GM12878 (cell line): ENCODE measurements at regions not wholly inside any gene's neighbourhood (a gene's known extent, or its start where the extent isn't known, plus 50 kb on each side); places are given as distances from the start of the nearest gene placed in this dataset.

ENCODE experiments used
- ATAC-seq: fragments of 200-7000 bp; cut with Tn5 transposase; 3 replicates; pipeline ENCODE4 v1.9.1; 2020; ENCODE audit warnings: mild to moderate bottlenecking, moderate library complexity
- BruUV-seq: library from RNA; stranded (reverse); fragments of 400-500 nt; replicated peaks from 2 replicates; lab custom pipeline; 2021; lab: Mats Ljungman, UMichigan
- CTCF ChIA-PET: fragments of 300-600 bp; sonication (Branson Sonifier 250); formaldehyde crosslinking; extraction: SDS; loops from one replicate; lab custom pipeline; 2021; ENCODE audit warnings: inconsistent platforms; lab: Yijun Ruan, JAX
- POLR2A ChIA-PET: fragments of 350-600 bp; formaldehyde crosslinking; extraction: SDS; loops from one replicate; lab custom pipeline; 2021; ENCODE audit warnings: inconsistent platforms; lab: Charles Lee
- RAD21 ChIA-PET: fragments of 300-600 bp; sonication (Branson Sonifier 250); formaldehyde crosslinking; loops from one replicate; lab custom pipeline; 2023; ENCODE audit warnings: antibody characterized with exemption; ENCODE audit not compliant: unreplicated experiment; lab: Charles Lee
- SMC1A ChIA-PET: fragments of 300-600 bp; sonication (Branson Sonifier 250); formaldehyde crosslinking; loops from one replicate; lab custom pipeline; 2023; ENCODE audit not compliant: unreplicated experiment, uncharacterized antibody; lab: Charles Lee
- DNase-seq: peaks from one replicate; pipeline ENCODE4 v3.0.0-alpha.2; 2011; ENCODE audit warnings: low read depth, low spot score
- FAIRE-seq: peaks from 3 replicates; lab custom pipeline; 2011; peaks lifted over from hg19 to GRCh38; lab: Jason Lieb, UNC
- H2AFZ ChIP-seq: 2 replicates; pipeline ENCODE4 v1.6.0; 2011; ENCODE audit warnings: low read depth, low read length, control low read depth; ENCODE audit not compliant: control insufficient read depth
- H3K27ac ChIP-seq: 2 replicates; pipeline ENCODE4 v1.5.1; 2011; ENCODE audit warnings: control low read depth; ENCODE audit not compliant: control insufficient read depth, insufficient read depth
- H3K27me3 ChIP-seq, 2 experiments: replicated peaks in 1 of 2; 2 replicates each; pipeline versions ENCODE4 v1.6.0 to v1.6.1; 2011; ENCODE audit warnings: low read length in 1 of 2; ENCODE audit not compliant: control insufficient read depth in 2 of 2, insufficient read depth in 2 of 2
- H3K36me3 ChIP-seq, 2 experiments: 2 replicates each; pipeline ENCODE4 v1.5.1; 2011; ENCODE audit warnings: low read length in 1 of 2; ENCODE audit not compliant: control insufficient read depth in 2 of 2, insufficient read depth in 2 of 2
- H3K4me1 ChIP-seq: 2 replicates; pipeline ENCODE4 v1.6.1; 2011; ENCODE audit warnings: mild to moderate bottlenecking, low read length, moderate library complexity, mixed read lengths; ENCODE audit not compliant: control insufficient read depth, insufficient read depth
- H3K4me2 ChIP-seq: 2 replicates; pipeline ENCODE4 v1.6.0; 2011; ENCODE audit warnings: control low read depth; ENCODE audit not compliant: control insufficient read depth, insufficient read depth
- H3K4me3 ChIP-seq: fragments of 200-600 bp; sonication (generic); 2 replicates; pipeline ENCODE4 v1.5.1; 2016
- H3K79me2 ChIP-seq: 2 replicates; pipeline ENCODE4 v1.6.0; 2011; ENCODE audit warnings: low read length; ENCODE audit not compliant: control insufficient read depth, insufficient read depth
- H3K9ac ChIP-seq: 2 replicates; pipeline ENCODE4 v1.8.0; 2011; ENCODE audit warnings: low read length, control low read depth, mixed read lengths; ENCODE audit not compliant: control insufficient read depth, insufficient read depth
- H3K9me3 ChIP-seq: replicated peaks from 3 replicates; pipeline ENCODE4 v1.5.1; 2011; ENCODE audit warnings: mild to moderate bottlenecking, low read length; ENCODE audit not compliant: control insufficient read depth, insufficient read depth
- H4K20me1 ChIP-seq: 2 replicates; pipeline ENCODE4 v1.6.0; 2011; ENCODE audit not compliant: control insufficient read depth, insufficient read depth
- FOXM1 ChIP-seq: IDR thresholded peaks from 2 replicates; pipeline ENCODE4 v1.6.1; 2012; ENCODE audit warnings: low read depth, mild to moderate bottlenecking, inconsistent platforms, low read length, moderate library complexity
- JUNB ChIP-seq: IDR thresholded peaks from 2 replicates; pipeline ENCODE4 v1.6.1; 2016; ENCODE audit warnings: antibody characterized with exemption, mild to moderate bottlenecking
- MTA2 ChIP-seq: fragments of 450-650 bp; IDR thresholded peaks from 2 replicates; pipeline ENCODE4 v1.6.1; 2016; ENCODE audit warnings: low read depth, mild to moderate bottlenecking, moderate library complexity
- SIN3A ChIP-seq: IDR thresholded peaks from 2 replicates; pipeline ENCODE4 v1.6.1; 2012; ENCODE audit warnings: low read depth, low read length, improper control_type of control experiment
- ZBTB40 ChIP-seq: fragments of 450-650 bp; IDR thresholded peaks from 2 replicates; pipeline ENCODE4 v1.6.1; 2016; ENCODE audit warnings: mild to moderate bottlenecking, moderate library complexity, borderline replicate concordance
- ZSCAN29 ChIP-seq: fragments of 450-650 bp; IDR thresholded peaks from 2 replicates; pipeline ENCODE4 v1.6.1; 2017; ENCODE audit warnings: mild to moderate bottlenecking, moderate library complexity
- WGBS: methylation state at CpG from one replicate; pipeline ENCODE4 v1.1.6; 2016; ENCODE audit warnings: low lambda C conversion rate; ENCODE audit not compliant: insufficient replicate concordance, insufficient coverage; ENCODE audit errors: missing lambda C conversion rate; 5-methylcytosine and 5-hydroxymethylcytosine counted together
- in situ Hi-C: fragments of 300-500 bp; cut with MboI; formaldehyde crosslinking; loops from 9 replicates; pipeline ENCODE4 v1.14.3; 2018; ENCODE audit warnings: mixed read lengths
- intact Hi-C: fragments of 100-400 bp; cut with micrococcal nuclease; formaldehyde crosslinking; loops from one replicate; pipeline ENCODE4 v1.14.2; 2022; ENCODE audit not compliant: unreplicated experiment

DNA sequence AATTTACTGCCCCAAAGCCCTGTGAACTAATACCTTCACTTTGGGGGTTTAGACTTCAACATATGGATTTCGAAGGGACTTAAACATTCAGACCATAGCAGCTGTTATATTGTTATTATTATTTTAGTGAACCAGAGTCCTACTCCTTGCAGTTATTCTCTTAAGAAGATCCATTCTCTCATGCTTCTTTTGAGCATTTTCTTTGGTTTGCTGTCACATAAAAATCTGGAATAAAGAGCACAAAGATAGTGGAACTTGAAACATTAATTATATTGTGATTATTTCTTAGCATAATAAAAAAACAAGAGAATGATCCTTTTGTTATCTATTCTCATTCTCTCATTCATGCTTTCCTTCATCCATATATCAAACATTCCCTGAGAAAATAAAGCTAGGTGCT, 166.4 kb upstream of the GBE1 start:
- in situ Hi-C loops, result no loop called here
- no peaks in the 10 kb centered on the region for H3K79me2 ChIP-seq
- no peak overlapping the region for H3K4me3 ChIP-seq
- no peaks in the 10 kb centered on the region for H4K20me1 ChIP-seq
- no peak overlapping the region for H3K27ac ChIP-seq
- CTCF ChIA-PET, result interaction anchor here (0.9 to 2.9 kb wide), 4 partner anchors 9 to 261 kb away, joined by 3 to 12 read pairs (median 4); no protein-coding TSS in a partner anchor
- POLR2A ChIA-PET, result no interaction called here
- no peaks in the 10 kb centered on the region for H3K4me1 ChIP-seq
- no peak overlapping the region for H2AFZ ChIP-seq
- H3K36me3 ChIP-seq, result no peaks in the 10 kb centered on the region
- no TSS peak for BruUV-seq
- DNase-seq (no peak), FAIRE-seq (no peak), ATAC-seq (no peak)
- TF ChIP-seq MTA2 (no peak), ZSCAN29 (no peak), SIN3A (no peak), ZBTB40 (no peak), JUNB (no peak), FOXM1 (no peak)
- SMC1A ChIA-PET, result interaction anchor here (1.0 to 3.3 kb wide), 3 partner anchors 10 to 153 kb away, joined by 3 to 11 read pairs (median 4); no protein-coding TSS in a partner anchor
- no peaks in the 10 kb centered on the region for H3K9me3 ChIP-seq
- H3K9ac ChIP-seq, result no peak overlapping the region
- no peaks in the 10 kb centered on the region for H3K27me3 ChIP-seq
- 0% methylated on average over 1 of the region's 1 CpG for WGBS
- RAD21 ChIA-PET, result no interaction called here
- intact Hi-C loops, result no loop called here
- no peak overlapping the region for H3K4me2 ChIP-seq
